GM19043 (cell line): ENCODE measurements at regions not wholly inside any gene's neighbourhood (a gene's known extent, or its start where the extent isn't known, plus 50 kb on each side); places are given as distances from the start of the nearest gene placed in this dataset.
"Not testable (repeated sequence)": the region's sequence is repeated elsewhere in the genome, so short reads cannot be mapped to it uniquely, and the experiment has no call there.

Experiments used
- ATAC-seq: cut with Tn5 transposase; IDR thresholded peaks from one replicate; pipeline ENCODE4 v1.9.1; 2021; ENCODE audit warnings: low read depth; ENCODE audit not compliant: unreplicated experiment

- no peak for ATAC-seq
Measured at GRCh38 chr1:95575291-95575690, 341.3 kb downstream of the RWDD3 start.

- ATAC-seq, result no peak
Measured at GRCh38 chr1:95578462-95578861, 344.5 kb downstream of the RWDD3 start.

GRCh38 chr1:95582191-95582590 lies 348.2 kb downstream of the RWDD3 start:
- no peak for ATAC-seq

DNA sequence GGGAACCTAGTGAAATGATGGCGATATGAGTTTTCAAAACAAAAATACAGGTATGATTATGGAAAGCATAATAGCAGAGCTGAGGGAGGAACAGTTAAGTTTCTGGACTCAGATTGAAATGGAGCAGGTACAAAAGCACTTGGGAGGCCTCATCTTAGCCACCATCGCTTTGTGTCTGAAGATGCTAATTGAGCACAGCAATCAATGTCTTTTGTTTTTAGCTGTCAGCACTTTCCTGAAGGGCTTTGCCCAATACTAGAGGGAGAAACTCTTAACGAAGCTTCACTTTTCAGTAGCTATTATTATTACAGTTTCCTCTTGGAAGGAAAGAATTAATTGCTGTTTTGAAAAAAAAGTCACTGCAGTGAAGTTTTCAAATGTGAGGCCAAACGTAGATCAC lies 348.7 kb downstream of the RWDD3 start:
- ATAC-seq, result no peak

GRCh38 chr1:95583661-95584210 lies 349.7 kb downstream of the RWDD3 start:
- ATAC-seq, result no peak

- no peak for ATAC-seq
Measured at GRCh38 chr1:95584315-95584714, 350.3 kb downstream of the RWDD3 start.

- no peak for ATAC-seq
Measured at GRCh38 chr1:95604771-95605170, 370.8 kb downstream of the RWDD3 start.

DNA sequence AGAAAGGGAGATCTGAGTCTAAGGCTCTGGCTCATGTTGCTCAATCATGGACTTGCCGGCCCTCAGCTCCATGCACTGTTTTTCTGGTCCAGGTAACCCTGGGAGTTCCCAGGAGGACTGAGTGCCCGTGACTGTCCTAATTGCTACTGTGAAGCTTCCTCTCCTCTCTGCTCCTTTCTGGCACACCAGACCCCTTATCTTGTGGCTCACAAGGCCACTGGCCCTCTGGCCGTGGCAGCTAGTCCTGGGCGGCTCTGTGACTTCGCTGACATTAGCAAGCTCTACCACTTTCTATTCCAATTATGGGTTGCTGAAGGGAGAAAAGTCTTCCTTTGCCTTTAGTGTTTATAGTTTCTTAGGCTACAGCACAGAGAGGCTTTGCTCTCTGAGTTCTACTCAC lies 380.2 kb downstream of the RWDD3 start:
- no peak for ATAC-seq

DNA sequence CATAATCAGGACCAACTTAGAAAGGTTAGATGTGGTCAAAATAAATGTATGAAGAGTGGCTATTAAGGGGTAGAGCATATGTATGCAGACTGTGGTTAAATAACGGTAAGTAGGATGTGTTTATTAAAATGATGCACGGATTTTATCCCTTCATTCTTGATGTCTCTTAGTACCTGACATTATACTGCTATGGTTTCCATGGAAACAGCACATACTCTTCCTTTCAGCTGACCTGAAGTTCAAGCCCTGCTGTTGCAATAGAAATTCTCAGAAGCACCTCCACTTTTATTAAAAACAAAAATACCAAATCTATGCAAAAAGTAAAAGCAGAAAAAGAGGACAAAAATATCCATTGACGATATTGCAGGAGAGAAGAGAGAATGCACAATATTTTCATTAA lies 381.4 kb downstream of the RWDD3 start:
- no peak for ATAC-seq

GRCh38 chr1:95620076-95620475 lies 386.1 kb downstream of the RWDD3 start:
- no peak for ATAC-seq

GRCh38 chr1:95622609-95623008 lies 388.6 kb downstream of the RWDD3 start:
- ATAC-seq, result no peak

DNA sequence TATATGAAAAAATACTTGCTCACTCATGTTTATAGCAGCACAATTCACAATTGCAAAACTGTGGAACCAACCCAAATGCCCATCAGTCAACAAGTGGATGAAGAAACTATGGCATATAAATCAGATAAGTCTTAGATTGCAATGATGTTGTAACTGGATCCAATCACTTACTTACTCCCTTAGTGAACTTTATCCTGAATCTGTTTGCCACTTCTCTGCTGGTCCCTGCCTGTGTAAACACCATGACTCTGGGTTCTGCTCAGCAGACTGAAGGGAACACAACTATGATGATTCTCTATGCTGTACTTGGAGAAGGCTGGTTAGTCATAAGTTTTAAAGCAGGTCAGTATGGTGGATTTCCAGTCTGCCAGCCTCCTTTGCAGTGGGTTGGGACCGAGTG lies 391.2 kb downstream of the RWDD3 start:
- ATAC-seq, result no peak

DNA sequence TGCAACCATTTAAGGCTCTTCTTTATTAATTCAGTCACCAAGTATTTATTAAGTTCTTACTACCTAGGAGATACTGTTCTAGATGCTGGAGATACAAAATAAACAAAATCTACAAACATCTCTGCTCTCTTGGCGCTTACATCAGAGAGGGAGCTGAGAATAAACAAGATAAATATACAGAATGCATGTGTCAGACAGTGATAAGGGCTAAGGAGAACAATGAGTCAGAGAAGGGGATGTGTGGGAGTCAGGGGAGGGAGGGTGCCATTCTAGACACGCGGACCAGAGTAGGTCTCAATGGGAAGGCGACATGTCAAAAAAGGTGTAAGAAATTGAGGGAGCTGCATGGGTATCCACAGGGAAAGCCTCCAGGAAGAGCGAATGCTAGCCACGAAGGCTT lies 393.2 kb downstream of the RWDD3 start:
- ATAC-seq, result no peak

DNA sequence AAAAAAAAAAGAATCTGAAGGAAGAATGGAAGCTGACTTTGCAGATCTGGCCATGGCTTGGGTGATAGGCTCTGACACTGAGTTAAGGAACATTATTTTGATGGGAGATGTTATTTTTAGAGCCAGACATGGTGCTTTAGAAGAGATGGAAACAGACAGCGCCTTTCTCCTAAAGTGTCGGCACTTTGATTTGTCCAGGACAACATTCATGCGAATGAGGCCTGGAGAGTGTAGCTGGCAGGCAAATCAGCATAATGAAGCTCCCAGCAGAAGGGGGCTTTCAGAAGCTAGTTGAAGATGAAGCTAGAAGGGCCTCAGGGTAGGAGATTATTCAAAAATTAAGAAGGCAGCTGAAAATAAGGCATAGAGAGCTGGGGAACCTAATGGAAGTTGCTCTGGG lies 397.7 kb downstream of the RWDD3 start:
- ATAC-seq, result no peak

DNA sequence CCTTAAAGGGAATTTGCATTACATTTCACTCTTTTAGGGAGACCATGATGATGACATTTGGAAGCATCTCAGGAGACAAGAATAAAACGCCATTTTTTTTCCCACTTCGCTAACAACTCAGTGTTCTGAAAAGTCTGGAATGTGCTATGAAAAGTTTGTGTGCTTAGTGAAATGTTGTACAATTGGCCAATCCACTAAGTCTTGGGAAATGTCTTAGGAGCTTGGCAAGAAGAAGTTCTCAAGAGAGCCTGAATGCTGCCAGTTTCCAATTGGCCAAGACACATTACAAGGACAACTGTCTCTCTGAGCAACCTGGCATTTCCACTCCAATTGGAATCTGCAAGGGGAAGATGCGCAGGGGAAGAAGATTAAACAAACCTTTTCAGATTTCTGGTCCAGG lies 401.8 kb downstream of the RWDD3 start:
- no peak for ATAC-seq

DNA sequence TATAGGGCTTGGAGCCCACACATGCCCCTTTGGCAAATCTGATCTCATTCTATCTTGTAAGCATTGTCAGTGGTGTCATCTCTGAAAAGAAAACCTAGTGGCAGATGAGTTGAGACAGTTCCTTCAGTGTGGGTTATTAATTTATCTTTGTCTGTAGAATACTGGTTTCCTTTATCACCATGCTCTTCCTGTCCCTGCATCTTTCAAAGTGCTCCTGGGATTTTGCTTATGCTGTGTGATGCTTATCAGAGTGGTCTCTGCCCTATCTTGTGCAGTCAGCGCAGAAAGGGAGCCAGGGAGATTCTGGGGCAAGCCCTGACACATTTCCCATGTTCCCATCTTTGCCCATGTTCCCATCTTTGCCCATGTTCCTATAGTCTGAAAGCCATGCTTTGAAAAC lies 402.9 kb downstream of the RWDD3 start:
- no peak for ATAC-seq

DNA sequence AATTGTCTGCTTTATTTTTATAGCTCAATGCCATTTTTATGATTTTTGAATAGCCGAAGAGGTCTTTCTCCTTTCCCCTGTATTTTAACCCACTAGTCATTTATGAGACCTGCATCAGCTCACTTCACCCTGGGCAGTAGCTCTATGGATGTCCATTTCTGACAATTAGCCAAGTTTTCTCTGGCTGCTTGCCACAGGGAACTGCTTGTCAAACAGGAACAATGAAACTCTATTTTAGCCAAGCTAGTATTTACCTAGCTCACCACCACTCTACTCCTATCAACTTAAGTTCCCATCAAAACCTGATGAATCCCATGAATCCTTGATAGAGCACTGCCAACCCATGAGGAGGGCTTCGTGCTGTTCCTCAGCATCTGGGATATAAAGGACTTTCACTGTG lies 406.7 kb downstream of the RWDD3 start:
- no peak for ATAC-seq

GRCh38 chr1:95641386-95641785 lies 407.4 kb downstream of the RWDD3 start:
- no peak for ATAC-seq

- no peak for ATAC-seq
Measured at GRCh38 chr1:95642035-95642434, 408.0 kb downstream of the RWDD3 start.

DNA sequence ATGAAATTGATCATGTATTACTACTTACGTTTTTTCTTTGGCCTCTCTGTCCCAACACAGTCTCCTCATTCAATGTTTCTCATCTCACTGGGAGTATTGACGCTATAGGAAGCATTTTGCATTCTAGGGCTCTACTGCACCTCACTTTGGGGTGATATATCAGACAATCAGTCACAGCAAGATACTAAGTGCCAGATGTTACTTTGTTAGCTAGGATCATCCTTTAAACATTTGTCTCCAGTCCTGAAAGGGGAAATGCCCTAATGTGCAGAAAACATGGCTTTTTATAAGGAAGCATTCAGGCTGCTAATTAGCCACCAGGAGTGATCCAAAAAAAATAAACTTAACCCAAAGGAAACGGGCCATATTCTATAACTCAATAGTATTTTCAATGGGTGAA lies 409.1 kb downstream of the RWDD3 start:
- no peak for ATAC-seq

DNA sequence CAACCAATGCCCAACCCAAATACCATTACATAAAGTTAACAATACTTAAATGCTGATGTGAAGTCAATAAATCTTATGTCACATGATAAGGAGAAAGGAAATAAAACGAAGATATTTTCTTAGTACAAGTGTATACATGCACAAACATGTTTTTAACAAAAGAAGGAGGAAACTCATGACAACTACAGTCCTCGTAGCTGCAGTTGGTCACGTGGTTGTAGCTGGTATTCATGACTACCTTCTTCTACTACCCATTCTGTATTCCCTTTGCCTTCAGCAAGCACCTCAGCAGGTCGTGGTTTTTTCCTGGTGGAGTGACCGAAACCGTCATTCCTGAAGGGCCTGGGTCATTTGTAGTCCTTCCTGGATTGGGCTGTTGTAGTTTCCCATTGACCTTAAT lies 411.1 kb downstream of the RWDD3 start:
- ATAC-seq, result not testable (repeated sequence)

DNA sequence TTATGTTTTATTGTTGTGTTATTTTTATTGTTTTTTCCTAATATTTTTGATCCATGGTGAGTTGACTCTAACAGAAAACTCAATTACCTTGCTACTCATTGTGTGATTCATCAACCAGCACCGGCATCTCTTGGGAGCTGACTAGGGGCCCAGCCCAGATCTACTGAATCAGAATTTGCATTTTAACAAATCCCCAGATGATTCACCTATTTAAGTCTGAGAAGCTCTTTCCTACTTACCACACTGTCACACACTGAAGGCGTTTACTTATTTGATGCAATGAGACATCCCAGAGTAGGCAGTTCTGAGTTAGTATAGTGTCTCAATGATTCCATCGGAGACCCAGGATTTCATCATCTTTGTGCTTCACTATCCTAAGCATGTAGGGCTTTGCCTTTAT lies 416.6 kb downstream of the RWDD3 start:
- ATAC-seq, result no peak

DNA sequence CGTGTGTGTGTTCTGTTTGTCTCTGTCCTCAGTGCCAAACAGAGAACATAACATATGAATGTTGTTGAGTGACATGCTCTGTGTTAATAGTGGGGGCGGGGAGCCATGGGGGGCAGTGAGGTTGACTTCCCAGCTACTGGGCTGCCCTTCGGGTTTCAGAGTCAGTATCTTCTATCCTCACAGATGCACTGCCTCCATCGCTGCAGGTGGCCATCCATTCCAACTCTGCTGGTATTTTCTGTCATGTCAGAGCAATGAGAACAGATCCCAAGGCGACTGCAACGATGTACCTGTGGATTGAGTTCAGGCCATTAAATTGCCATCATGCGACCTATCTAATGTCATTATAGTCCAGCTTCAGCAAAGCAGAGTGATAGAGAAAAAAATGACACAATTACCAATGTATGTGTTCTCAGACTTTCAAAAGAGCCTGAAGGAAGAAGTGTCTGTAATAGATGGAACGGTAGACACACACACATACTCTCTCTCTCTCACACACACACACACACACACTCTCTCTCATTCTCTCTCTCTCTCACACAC lies 418.5 kb downstream of the RWDD3 start:
- ATAC-seq, result no peak
